HUES48 (cell line): ENCODE measurements at regions not wholly inside any gene's neighbourhood (a gene's known extent, or its start where the extent isn't known, plus 50 kb on each side); places are given as distances from the start of the nearest gene placed in this dataset.

Source experiments
- H3K27ac ChIP-seq: one replicate; pipeline ENCODE4 v1.7.0; 2013; ENCODE audit warnings: low read depth, low read length, inconsistent platforms
- H3K27me3 ChIP-seq: 2 replicates; pipeline ENCODE4 v1.6.1; 2013; ENCODE audit warnings: mild to moderate bottlenecking, low read length; ENCODE audit not compliant: control insufficient read depth, insufficient read depth
- H3K36me3 ChIP-seq: 2 replicates; pipeline ENCODE4 v1.6.1; 2013; ENCODE audit warnings: low read length; ENCODE audit not compliant: control insufficient read depth, insufficient read depth
- H3K4me1 ChIP-seq: 2 replicates; pipeline ENCODE4 v1.6.1; 2013; ENCODE audit warnings: mild to moderate bottlenecking, low read length; ENCODE audit not compliant: control insufficient read depth, insufficient read depth
- H3K4me3 ChIP-seq: 2 replicates; pipeline ENCODE4 v1.5.1; 2013; ENCODE audit warnings: mild to moderate bottlenecking, low read depth, low read length
- H3K9ac ChIP-seq: 2 replicates; pipeline ENCODE4 v1.6.1; 2013; ENCODE audit warnings: mild to moderate bottlenecking, low read depth, low read length, moderate library complexity
- H3K9me3 ChIP-seq: 2 replicates; pipeline ENCODE4 v1.6.1; 2013; ENCODE audit warnings: low read length; ENCODE audit not compliant: control insufficient read depth, insufficient read depth

DNA sequence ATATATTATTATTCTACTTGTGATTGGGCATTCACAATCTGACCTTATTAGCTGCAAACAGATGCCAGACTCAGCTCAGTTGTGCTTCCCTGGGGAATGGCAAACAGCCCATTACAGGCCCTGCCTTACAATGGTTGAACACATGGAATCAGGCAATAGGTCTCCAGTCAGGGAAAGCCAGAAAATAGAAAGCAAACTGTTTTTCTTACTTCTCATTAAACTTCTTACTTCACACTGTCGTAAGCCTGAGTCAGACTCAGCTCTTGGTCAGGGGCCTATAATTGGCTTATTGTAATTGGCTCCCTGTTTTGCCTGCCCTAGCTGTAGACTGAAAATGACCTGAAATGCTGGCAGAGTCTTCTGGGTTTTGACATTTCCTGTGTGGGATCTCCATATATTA is 77.0 kb upstream of the CA10 start:
- no peaks in the 10 kb centered on the region for H3K36me3 ChIP-seq
- no peak overlapping the region for H3K9ac ChIP-seq
- no peak overlapping the region for H3K27ac ChIP-seq
- H3K4me3 ChIP-seq: no peak overlapping the region
- no peaks in the 10 kb centered on the region for H3K9me3 ChIP-seq
- no peaks in the 10 kb centered on the region for H3K4me1 ChIP-seq
- H3K27me3 ChIP-seq: no peaks in the 10 kb centered on the region

DNA sequence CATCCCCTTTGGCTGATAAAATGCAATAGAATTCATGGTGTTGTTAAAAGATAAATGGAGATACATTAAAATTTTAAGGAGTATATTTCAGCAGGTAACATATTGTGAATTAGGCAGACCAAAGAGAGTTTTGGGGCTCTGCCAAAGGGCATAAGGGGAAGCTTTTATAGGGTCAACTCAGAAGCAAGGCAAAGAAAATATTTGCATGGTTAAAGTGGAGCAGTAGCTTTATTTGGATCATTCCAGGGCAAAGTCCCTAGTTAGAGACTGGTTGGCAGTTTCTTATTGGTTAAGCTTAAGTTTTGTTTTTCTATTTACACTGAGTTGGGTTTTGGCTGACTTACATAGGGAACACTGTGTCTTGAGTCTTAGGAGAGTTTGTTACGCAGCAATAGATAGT is 75.1 kb upstream of the CA10 start:
- Histone ChIP-seq H3K27ac (no peak overlapping the region), H3K9me3 (no peaks in the 10 kb centered on the region), H3K9ac (no peak overlapping the region), H3K4me1 (no peaks in the 10 kb centered on the region), H3K4me3 (no peak overlapping the region), H3K27me3 (no peaks in the 10 kb centered on the region), H3K36me3 (no peaks in the 10 kb centered on the region)

DNA sequence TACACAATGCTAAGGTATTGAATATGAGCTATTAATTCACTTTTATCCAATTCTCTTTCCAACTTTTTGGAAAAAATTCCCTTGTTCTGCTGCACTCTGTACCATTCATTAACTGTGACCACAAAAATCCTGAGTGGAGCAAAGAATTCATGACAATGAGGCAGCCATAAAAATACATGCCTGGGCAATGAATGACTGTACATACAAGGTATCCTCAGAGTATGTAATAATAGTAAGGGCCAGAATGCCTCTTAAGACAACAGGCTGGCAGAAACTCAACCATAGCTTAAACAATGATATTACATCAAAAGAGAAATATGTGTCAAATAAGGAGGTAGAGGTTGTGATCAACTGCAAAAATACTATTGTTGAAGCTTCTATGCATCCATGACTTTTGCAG is 74.7 kb upstream of the CA10 start:
- no peak overlapping the region for H3K27ac ChIP-seq
- no peaks in the 10 kb centered on the region for H3K27me3 ChIP-seq
- no peaks in the 10 kb centered on the region for H3K36me3 ChIP-seq
- H3K4me3 ChIP-seq: no peak overlapping the region
- H3K9ac ChIP-seq: no peak overlapping the region
- H3K4me1 ChIP-seq: no peaks in the 10 kb centered on the region
- H3K9me3 ChIP-seq: no peaks in the 10 kb centered on the region

DNA sequence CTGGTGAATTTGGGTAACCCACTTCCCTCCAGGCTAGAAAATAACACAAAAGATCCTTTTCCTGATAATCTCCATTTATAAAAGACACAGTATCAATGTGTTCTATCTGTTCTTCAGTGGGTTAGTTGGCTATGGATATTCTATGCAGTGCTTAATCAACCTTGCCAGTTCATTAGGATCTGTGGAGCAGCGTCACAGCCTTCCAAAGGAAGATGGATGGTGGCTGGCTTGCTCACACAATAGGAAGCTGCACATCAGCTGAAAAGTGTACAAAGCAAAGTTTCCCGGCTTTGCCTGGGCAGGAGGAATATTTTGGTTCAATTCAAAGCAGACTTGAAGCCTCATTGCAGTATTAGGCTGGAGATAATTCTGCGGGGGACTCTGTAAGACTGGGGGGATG is 70.3 kb upstream of the CA10 start:
- H3K9me3 ChIP-seq: no peaks in the 10 kb centered on the region
- H3K4me1 ChIP-seq: no peaks in the 10 kb centered on the region
- H3K4me3 ChIP-seq: no peak overlapping the region
- no peaks in the 10 kb centered on the region for H3K27me3 ChIP-seq
- H3K36me3 ChIP-seq: no peaks in the 10 kb centered on the region
- no peak overlapping the region for H3K27ac ChIP-seq
- no peak overlapping the region for H3K9ac ChIP-seq

DNA sequence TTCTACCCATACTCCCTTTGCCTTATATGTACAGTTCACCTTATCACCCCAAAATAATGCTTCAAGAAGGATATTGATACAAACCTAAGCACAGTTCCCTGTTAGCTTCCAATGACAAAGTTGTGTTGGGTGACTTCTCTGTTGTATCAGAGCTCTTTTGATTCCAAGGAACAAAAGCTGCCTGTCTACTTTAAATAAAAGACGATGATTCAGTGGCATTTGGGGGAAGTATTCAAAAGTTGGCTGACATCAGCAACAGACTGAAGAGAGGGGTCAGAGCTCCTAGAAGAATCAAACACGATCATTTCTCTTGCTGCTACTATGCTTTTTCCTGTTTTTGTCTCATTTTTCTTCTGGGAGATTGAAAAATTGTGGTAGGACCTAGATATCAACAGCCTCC is 69.4 kb upstream of the CA10 start:
- no peaks in the 10 kb centered on the region for H3K9me3 ChIP-seq
- H3K4me3 ChIP-seq: no peak overlapping the region
- no peaks in the 10 kb centered on the region for H3K36me3 ChIP-seq
- H3K4me1 ChIP-seq: 0 out of 2 replicates have a peak, but pooled peaks cover 2% of the 10 kb centered on the region
- H3K9ac ChIP-seq: no peak overlapping the region
- no peaks in the 10 kb centered on the region for H3K27me3 ChIP-seq
- H3K27ac ChIP-seq: no peak overlapping the region

DNA sequence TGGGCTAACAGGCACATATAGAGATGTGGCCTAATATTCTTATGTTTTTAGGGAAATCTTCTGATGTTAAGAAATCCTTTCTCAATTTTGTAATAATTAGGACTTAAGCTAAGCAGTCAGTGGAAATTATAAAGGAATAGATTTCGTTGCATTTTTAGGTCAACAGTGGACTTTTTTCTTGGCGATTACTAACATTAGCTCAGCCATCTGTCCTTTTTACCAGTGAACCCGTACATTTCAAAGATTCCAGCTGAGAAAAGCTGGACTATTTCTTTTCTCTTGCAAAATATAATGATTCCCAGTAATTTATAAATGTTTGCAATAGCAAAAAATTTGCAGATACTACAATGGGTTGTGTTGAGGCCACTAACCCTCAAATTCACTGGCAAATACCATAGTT is 54.9 kb upstream of the CA10 start:
- H3K4me3 ChIP-seq: no peak overlapping the region
- no peaks in the 10 kb centered on the region for H3K9me3 ChIP-seq
- no peaks in the 10 kb centered on the region for H3K27me3 ChIP-seq
- H3K27ac ChIP-seq: no peak overlapping the region
- no peaks in the 10 kb centered on the region for H3K36me3 ChIP-seq
- no peaks in the 10 kb centered on the region for H3K4me1 ChIP-seq
- H3K9ac ChIP-seq: no peak overlapping the region

DNA sequence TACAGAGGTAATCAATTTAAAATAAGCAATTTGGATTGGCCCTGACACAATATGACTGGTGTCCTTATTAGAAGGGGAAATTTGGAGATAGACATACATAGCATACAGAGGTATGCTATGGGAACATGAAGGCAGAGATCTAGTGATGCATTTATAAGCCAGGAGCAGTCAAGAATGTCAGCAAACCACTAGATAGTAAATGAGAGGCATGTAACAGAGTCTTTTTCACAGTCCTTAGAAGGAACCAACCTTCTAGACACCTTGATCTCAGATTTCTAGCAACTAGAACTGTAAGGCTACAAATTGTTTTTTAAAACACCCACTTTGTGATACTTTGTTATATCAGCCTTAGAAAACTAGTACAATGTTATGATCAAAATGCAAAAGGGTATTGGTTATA is 54.3 kb upstream of the CA10 start:
- Histone ChIP-seq H3K4me1 (no peaks in the 10 kb centered on the region), H3K27me3 (no peaks in the 10 kb centered on the region), H3K36me3 (no peaks in the 10 kb centered on the region), H3K9me3 (no peaks in the 10 kb centered on the region), H3K9ac (no peak overlapping the region), H3K4me3 (no peak overlapping the region), H3K27ac (no peak overlapping the region)

DNA sequence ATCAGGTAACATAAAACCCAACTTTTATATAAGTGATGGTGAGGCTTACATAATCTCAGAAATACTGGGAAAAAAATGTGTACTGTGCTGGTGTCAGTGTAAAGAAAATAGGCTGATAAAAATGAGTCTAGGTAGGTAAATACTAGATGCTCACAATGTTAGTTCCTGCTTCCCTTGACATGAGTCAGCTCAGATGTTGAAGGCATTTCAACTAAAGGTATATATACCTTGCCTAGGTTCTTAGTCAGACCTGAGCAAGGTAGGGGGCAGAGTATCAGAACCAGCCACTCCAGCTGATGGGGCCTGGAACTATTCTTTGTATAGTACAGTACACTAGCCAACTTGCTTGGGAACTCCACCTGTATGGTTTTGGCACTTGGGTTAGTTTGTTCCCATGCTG is 51.0 kb upstream of the CA10 start:
- no peaks in the 10 kb centered on the region for H3K36me3 ChIP-seq
- no peaks in the 10 kb centered on the region for H3K4me1 ChIP-seq
- H3K27me3 ChIP-seq: no peaks in the 10 kb centered on the region
- no peak overlapping the region for H3K9ac ChIP-seq
- H3K9me3 ChIP-seq: no peaks in the 10 kb centered on the region
- no peak overlapping the region for H3K4me3 ChIP-seq
- no peak overlapping the region for H3K27ac ChIP-seq
